GM12875 (cell line): ENCODE measurements at regions not wholly inside any gene's neighbourhood (a gene's known extent, or its start where the extent isn't known, plus 50 kb on each side); places are given as distances from the start of the nearest gene placed in this dataset.
"Not testable (repeated sequence)": the region's sequence is repeated elsewhere in the genome, so short reads cannot be mapped to it uniquely, and the experiment has no call there.

ENCODE experiments used
- H3K4me3 ChIP-seq: one replicate; pipeline ENCODE4 v1.5.1; 2011; ENCODE audit warnings: low read depth, low read length, control low read depth
- CTCF ChIP-seq: IDR thresholded peaks from 2 replicates; pipeline ENCODE4 v1.5.1; 2011; ENCODE audit warnings: low read depth, mild to moderate bottlenecking, control low read depth, inconsistent platforms, low read length, moderate library complexity, borderline replicate concordance; ENCODE audit not compliant: insufficient read depth

DNA sequence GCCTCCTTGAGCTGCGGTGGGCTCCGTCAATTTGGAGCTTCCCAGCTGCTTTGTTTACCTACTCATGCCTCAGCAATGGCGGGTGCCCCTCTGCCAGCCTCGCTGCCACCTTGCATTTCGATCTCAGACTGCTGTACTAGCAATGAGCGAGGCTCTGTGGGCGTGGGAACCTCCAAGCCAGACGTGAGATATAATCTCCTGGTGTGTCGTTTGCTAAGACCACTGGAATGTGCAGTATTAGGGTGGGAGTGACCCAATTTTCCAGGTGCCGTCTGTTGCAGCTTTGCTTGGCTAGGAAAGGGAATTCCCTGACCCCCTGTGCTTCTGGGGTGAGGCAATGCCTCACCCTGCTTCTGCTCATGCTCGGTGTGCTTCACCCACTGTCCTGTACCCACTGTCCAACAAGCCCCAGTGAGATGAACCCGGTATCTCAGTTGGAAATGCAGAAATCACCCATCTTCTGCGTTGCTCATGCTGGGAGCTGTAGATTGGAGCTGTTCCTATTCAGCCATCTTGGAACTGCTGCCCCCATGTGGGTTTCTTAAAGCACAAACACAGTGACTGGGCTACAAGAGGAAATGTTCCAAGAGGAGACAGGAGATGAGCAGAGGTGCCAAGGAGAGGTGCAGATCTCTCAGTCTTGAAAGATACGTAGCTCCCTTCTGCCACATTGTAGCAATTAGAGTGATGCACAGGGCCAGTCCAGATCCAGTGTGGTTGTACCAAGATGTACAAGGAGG, 193.0 kb upstream of the IGFBP7 start:
- no peak for TF ChIP-seq CTCF
- no peak overlapping the region for H3K4me3 ChIP-seq

- H3K4me3 ChIP-seq = not testable (repeated sequence)
These were observed 190.1 kb upstream of the IGFBP7 start for GRCh38 chr4:57300300-57300699.

DNA sequence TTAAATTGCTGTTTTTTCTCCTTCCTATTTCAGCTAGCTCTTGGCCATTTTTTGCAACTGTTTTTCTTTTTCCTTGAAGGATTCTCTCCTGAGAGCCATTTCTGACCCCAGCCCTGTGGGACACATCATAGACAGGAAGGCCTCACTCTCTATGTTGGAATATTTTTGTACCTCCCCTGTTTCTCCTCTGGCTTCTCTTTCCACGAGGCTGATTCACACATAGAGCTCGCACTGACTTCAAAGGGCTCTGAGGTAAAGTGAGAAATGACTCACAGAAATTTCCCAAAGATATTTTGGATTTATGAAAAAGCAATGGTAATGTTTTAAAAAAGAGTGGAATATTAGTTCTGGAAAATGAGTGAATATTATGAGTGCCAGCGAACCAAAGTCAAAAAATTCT, 181.7 kb upstream of the IGFBP7 start:
- no peak for TF ChIP-seq CTCF
- H3K4me3 ChIP-seq = no peak overlapping the region

DNA sequence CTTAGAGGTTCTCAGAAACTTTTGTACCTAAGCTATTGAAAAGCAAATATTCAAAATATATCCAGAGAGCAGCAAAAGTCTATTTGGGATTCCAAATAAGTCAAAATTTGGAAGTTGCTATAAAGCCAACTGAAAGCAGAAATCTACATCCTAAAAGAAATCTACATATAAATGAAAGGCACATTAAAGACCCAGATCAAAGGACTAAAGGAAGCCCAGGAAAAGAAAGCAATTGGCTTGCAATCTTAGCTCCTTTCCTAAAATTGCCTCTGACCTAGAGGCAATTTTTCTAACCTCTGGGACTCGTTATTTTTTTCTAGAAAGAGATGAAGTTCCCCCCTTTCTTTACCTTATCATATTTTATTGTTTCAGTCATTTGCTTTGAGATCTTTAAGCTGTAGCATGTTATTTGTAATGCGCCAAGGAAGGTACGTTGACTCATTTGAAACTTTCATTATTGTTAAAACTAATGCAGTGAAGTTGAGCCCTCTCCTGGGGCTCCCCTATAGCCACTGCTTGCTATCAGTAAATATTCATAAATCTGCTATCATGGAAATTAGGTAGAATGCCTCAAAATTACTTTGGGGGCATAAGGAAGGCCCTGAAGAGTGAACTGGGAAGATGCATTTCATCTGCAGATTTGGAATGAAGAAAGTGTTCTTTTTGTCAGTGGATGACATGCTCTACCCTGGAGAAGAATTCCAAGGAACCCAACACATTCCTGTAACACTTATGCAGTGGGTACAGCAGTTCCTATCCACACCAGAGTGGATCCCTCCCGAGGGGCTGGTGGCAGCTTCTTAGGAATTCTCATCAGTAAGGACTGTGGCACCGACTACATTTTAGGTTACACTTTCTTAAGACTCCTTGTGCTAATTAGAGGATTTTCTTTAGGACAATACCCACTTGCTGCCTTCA, 177.8 kb upstream of the IGFBP7 start:
- TF ChIP-seq CTCF = no peak
- no peak overlapping the region for H3K4me3 ChIP-seq

DNA sequence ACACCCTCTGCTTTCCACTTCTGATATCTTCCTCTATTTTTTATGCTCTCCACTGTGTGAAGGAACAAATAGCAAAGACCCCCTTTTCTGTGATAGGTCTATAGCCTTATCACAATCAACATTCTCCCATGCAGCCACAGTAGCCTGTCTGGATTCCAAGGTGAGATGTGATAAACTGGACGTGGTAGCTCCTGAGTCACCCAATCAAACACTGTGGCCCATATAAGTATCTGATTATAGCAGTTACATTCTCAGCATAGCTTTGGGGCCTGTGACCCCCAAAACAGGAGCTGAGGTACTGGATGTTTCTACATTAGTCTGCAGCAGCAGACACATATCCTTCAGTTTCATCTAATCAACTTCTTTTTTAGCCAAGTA, 172.7 kb upstream of the IGFBP7 start:
- H3K4me3 ChIP-seq = no peak overlapping the region
- TF ChIP-seq CTCF = no peak

- TF ChIP-seq CTCF = no peak
- no peak overlapping the region for H3K4me3 ChIP-seq
These were observed 170.3 kb upstream of the IGFBP7 start for GRCh38 chr4:57280481-57280880.

- H3K4me3 ChIP-seq = no peak overlapping the region
- no peak for TF ChIP-seq CTCF
These were observed 168.6 kb upstream of the IGFBP7 start for GRCh38 chr4:57278780-57279179.
